NCI-H2171 treated with DMSO at 0.1 percent for 48 hours (cell line): ENCODE measurements at regions not wholly inside any gene's neighbourhood (a gene's known extent, or its start where the extent isn't known, plus 50 kb on each side); places are given as distances from the start of the nearest gene placed in this dataset.

Source experiments
- DNase-seq: peaks from one replicate; lab custom pipeline; 2025; lab: John Stamatoyannopoulos, UW

- DNase-seq: no peak
Measured at GRCh38 chr6:97815301-97815812, 532.3 kb upstream of the MMS22L start.

GRCh38 chr6:97816526-97816925, 533.5 kb upstream of the MMS22L start:
- DNase-seq: no peak

- DNase-seq: no peak
Measured at GRCh38 chr6:97819710-97820109, 536.7 kb upstream of the MMS22L start.

GRCh38 chr6:97820400-97820799, 537.4 kb upstream of the MMS22L start:
- no peak for DNase-seq

- no peak for DNase-seq
Measured at GRCh38 chr6:97822632-97823031, 539.6 kb upstream of the MMS22L start.

DNA sequence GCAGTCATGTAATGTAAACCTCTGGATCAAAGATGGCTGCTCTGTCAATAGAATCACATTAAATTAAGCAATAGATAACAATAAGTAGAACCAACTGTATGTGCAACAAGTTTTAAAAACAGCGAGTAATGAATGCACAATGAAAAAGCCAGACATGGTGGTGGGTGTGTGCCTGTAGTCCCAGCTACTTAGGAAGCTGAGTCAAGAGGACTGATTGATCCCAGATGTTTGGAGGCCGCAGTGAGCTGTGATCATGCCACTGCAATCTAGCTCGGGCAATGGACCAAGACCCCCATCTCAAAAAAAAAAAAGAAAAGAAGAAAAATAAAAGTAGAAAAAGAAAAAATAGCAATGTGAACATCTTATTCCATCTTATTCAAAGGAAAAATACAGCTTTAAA, 558.7 kb upstream of the MMS22L start:
- no peak for DNase-seq

GRCh38 chr6:97842521-97842920, 559.5 kb upstream of the MMS22L start:
- DNase-seq: no peak

GRCh38 chr6:97849390-97849789, 566.4 kb upstream of the MMS22L start:
- DNase-seq: no peak

DNA sequence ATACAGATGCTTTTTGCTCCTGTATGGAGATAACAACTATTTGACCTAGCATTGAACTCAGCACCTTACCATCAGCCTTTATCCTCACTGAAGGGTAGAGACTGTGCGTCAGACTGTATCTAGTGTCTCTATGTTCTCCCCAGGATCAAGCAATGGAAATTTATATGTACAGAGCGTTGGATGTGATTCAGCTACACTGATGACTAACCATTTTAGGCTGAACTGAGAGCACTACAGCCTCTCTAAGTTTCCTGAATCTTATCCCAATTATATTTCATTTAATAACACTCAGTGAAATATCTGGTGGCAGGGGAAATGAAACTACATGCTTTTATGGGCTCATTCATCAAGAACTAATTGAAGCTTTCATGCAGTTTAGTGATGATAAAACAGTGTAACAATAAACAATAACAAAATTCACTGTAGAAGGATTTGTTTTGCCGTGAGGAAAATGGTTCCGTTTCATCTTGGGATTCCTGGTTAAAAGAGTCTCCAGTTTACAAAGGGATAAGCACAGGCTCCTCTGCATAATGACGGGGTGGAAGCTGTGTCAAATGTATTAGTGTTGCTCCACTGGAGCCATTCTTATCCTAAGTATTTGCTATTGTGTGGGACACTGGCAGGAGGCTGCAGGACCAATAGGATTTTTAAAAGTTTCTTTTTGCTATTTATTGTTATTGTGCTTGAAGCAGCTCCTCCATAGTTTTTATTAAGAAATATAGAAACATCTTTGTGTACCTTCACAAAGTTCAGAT, 567.6 kb upstream of the MMS22L start:
- DNase-seq: no peak

DNA sequence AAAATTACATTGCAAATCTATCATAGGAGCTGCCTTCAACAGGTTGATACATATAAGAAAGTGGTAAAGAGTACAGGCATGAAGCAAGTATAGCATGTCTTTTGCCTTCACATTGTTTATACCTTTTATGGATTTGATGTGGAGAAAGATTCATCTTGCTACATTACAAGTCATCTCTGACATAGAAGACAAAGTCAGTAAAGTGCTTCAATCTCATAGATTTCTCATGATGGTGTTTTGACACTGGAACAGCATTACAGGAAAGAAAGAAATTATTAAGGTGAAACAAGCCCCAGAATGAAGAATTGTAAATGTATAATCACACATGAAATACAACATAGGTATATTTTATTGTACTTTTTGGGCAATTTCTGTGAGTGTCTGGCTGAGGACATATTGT, 580.7 kb upstream of the MMS22L start:
- DNase-seq: no peak

GRCh38 chr6:97864366-97864765, 581.4 kb upstream of the MMS22L start:
- no peak for DNase-seq

DNA sequence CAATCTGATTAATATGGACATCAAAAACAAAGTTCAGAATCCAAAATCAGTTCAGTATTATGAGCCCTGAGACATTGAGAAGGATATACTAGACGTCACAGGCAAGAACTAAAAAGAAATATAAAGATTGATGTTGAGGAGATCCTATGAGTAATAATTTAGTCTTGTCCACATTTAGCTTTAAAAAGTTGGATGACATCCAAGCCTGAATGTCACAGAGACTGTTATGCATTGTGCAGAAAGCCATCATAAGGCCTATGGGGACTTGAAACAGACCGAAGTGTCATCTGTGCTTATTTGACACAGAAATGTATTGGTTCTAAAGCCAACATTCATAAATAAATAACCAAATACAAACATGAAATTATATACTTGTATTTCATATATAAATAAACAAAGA, 581.8 kb upstream of the MMS22L start:
- DNase-seq: no peak

DNA sequence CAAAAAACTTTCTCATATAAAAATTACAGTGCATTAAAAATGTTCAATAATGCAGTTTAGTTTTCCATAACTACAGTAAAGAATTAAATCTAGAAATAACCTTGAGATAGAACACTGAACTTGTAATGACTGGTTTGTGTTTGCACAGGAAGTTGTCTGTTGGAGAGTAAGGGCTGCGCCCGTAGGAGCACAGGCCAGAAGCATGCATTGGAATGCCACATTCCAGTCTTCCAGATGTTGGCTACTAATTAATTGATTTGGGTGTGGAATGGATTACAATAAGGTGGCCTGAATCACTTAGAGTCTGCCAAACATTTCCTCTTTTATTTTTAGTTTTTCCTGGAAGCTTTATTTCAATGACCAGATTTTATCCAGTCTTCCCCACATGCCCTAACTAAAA, 582.6 kb upstream of the MMS22L start:
- DNase-seq: no peak

DNA sequence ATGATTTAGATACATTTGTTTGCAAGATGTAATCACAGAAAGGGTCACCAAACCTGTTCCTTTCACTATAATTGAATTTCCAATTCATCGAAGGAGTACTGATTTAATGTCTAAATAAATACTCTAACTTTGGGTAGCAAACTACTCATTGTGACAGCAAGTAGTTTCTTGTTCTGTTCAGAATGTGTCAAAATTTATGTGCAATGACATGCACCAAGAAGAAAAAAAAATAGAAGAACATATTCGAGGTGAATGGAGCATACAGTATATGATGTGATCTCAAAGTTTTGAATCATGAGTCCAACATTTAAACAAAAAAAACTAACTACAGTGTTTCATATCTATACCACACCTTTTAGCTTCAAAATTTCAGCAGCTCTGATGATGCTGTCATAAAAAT, 583.6 kb upstream of the MMS22L start:
- no peak for DNase-seq

DNA sequence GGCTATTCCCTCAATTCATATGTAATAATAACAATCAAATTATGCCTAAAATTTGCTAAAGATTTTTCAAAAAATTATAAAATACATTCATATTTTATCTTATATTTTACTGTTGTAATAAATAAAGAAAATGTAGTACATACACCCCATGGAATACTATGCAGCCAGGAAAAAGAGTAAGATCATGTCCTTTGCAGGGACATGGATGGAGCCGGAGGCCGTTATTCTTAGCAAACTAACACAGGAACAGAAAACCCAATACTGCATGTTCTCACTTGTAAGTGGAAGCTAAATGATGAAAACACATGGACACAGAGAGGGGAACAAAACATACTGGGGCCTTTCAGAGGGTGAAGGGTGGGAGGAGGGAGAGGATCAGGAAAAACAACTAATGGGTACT, 584.2 kb upstream of the MMS22L start:
- DNase-seq: no peak

GRCh38 chr6:97870273-97870672, 587.3 kb upstream of the MMS22L start:
- no peak for DNase-seq

- no peak for DNase-seq
Measured at GRCh38 chr6:97876711-97877110, 593.7 kb upstream of the MMS22L start.

DNA sequence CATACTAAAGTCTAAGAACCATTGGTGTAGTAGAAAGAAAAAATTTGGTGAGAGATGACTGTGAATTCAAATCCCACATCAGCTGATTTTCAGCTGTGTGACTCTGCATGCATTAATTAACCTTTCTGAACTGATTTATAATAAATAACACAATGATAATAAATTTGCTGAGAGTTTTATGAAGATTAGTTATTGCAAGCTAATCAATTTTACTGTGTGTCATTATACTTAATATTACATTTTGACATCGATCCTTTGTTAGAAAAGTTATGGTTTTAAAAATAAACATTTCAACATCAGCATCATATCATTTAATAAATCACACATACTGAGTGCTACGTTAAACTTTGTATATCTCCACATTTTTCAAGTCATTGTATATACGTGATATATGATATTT, 599.7 kb upstream of the MMS22L start:
- DNase-seq: no peak

- no peak for DNase-seq
Measured at GRCh38 chr6:97885325-97885724, 602.3 kb upstream of the MMS22L start.

- DNase-seq: no peak
Measured at GRCh38 chr6:97885828-97886227, 602.8 kb upstream of the MMS22L start.

GRCh38 chr6:97901531-97901930, 618.5 kb upstream of the MMS22L start:
- DNase-seq: no peak

- no peak for DNase-seq
Measured at GRCh38 chr6:97909380-97909779, 626.4 kb upstream of the MMS22L start.

- DNase-seq: no peak
Measured at GRCh38 chr6:97913721-97914120, 630.7 kb upstream of the MMS22L start.

- no peak for DNase-seq
Measured at GRCh38 chr6:97914912-97915311, 631.9 kb upstream of the MMS22L start.
